Testis (tissue), 2 donors: ENCODE measurements at regions not wholly inside any gene's neighbourhood (a gene's known extent, or its start where the extent isn't known, plus 50 kb on each side); places are given as distances from the start of the nearest gene placed in this dataset.

ENCODE experiments used
- DNase-seq: peaks from one replicate; pipeline ENCODE4 v3.0.0-alpha.2; 2019
- H3K27ac ChIP-seq, 2 donors: fragments of 200-600 bp; sonication (generic); one replicate each; pipeline ENCODE4 v1.5.1; 2019
- H3K27me3 ChIP-seq: fragments of 200-600 bp; sonication (generic); one replicate; pipeline ENCODE4 v1.5.1; 2019
- H3K36me3 ChIP-seq: fragments of 200-600 bp; sonication (generic); one replicate; pipeline ENCODE4 v1.5.1; 2017; ENCODE audit warnings: low read depth; ENCODE audit errors: missing control alignments
- H3K4me1 ChIP-seq: fragments of 200-600 bp; sonication (generic); one replicate; pipeline ENCODE4 v1.5.1; 2019
- H3K4me3 ChIP-seq, 2 donors: fragments of 200-600 bp; sonication (generic); one replicate each; pipeline ENCODE4 v1.5.1; 2017 to 2019
- H3K9me3 ChIP-seq: fragments of 200-600 bp; sonication (generic); one replicate; pipeline ENCODE4 v1.5.1; 2017
- CTCF ChIP-seq, 3 experiments: fragments of 450-650 bp in 2 of 3; fragments of 200-600 bp in 1 of 3; sonication (generic) in 1 of 3; IDR thresholded peaks; one replicate each; pipeline ENCODE4 v1.5.1; 2016 to 2019; ENCODE audit warnings: antibody characterized with exemption in 3 of 3, mild to moderate bottlenecking in 2 of 3, moderate library complexity in 1 of 3
- POLR2A ChIP-seq: fragments of 450-650 bp; IDR thresholded peaks from one replicate; pipeline ENCODE4 v1.6.1; 2017; ENCODE audit warnings: antibody characterized with exemption, mild to moderate bottlenecking, moderate library complexity
- WGBS, 2 donors: methylation state at CpG; one replicate each; pipeline ENCODE4 v1.1.5; 2018; 5-methylcytosine and 5-hydroxymethylcytosine counted together
- intact Hi-C: fragments of 100-400 bp; cut with DNase I; formaldehyde crosslinking; loops from one replicate; pipeline ENCODE4 v1.15.1; 2023; ENCODE audit warnings: low total_unique reads

- Histone ChIP-seq H3K36me3 (no peaks in the 10 kb centered on the region), H3K27me3 (no peaks in the 10 kb centered on the region), H3K4me1 (no peaks in the 10 kb centered on the region), H3K27ac (no peak overlapping the region), H3K9me3 (no peaks in the 10 kb centered on the region), H3K4me3 (no peak overlapping the region)
- TF ChIP-seq POLR2A (no peak), CTCF (IDR thresholded peaks at IDR 0.05) (no peak)
- 72 to 78% methylated on average over 3 of the region's 3 CpGs for WGBS, 2 donors
- no peak for DNase-seq
- intact Hi-C loops: no loop called here
Observed at GRCh38 chr17:70318051-70318450, 148.7 kb downstream of the KCNJ2 start.

GRCh38 chr17:70319516-70319915, 150.2 kb downstream of the KCNJ2 start:
- Histone ChIP-seq H3K9me3 (no peaks in the 10 kb centered on the region), H3K4me1 (no peaks in the 10 kb centered on the region), H3K36me3 (no peaks in the 10 kb centered on the region), H3K27me3 (no peaks in the 10 kb centered on the region), H3K4me3 (no peak overlapping the region), H3K27ac (no peak overlapping the region)
- TF ChIP-seq CTCF (IDR thresholded peaks at IDR 0.05) (no peak), POLR2A (no peak)
- no peak for DNase-seq
- intact Hi-C loops: no loop called here
- WGBS, 2 donors: 82 to 91% methylated on average over 3 of the region's 3 CpGs

- Histone ChIP-seq H3K9me3 (no peaks in the 10 kb centered on the region), H3K4me1 (no peaks in the 10 kb centered on the region), H3K36me3 (no peaks in the 10 kb centered on the region), H3K27me3 (no peaks in the 10 kb centered on the region), H3K4me3 (no peak overlapping the region), H3K27ac (no peak overlapping the region)
- WGBS, 2 donors: 57% methylated on average over 5 of the region's 5 CpGs
- no peak for DNase-seq
- TF ChIP-seq POLR2A (no peak), CTCF (IDR thresholded peaks at IDR 0.05) (no peak)
- intact Hi-C loops: no loop called here
Observed at GRCh38 chr17:70320673-70321345, 151.5 kb downstream of the KCNJ2 start.

- Histone ChIP-seq H3K27me3 (no peaks in the 10 kb centered on the region), H3K9me3 (no peaks in the 10 kb centered on the region), H3K27ac (no peak overlapping the region), H3K4me3 (no peak overlapping the region), H3K36me3 (no peaks in the 10 kb centered on the region), H3K4me1 (no peaks in the 10 kb centered on the region)
- no peak for DNase-seq
- intact Hi-C loops: no loop called here
- 80 to 87% methylated on average over 4 of the region's 4 CpGs for WGBS, 2 donors
- TF ChIP-seq POLR2A (no peak), CTCF (IDR thresholded peaks at IDR 0.05) (no peak)
Observed at GRCh38 chr17:70321352-70321751, 152.0 kb downstream of the KCNJ2 start.

GRCh38 chr17:70323269-70323668, 153.9 kb downstream of the KCNJ2 start:
- no peaks in the 10 kb centered on the region for H3K27me3 ChIP-seq
- no peak overlapping the region for H3K27ac ChIP-seq
- H3K4me3 ChIP-seq: no peak overlapping the region
- TF ChIP-seq CTCF (IDR thresholded peaks at IDR 0.05) (no peak), POLR2A (no peak)
- H3K4me1 ChIP-seq: no peaks in the 10 kb centered on the region
- 81 to 89% methylated on average over 2 of the region's 2 CpGs for WGBS, 2 donors
- intact Hi-C loops: no loop called here
- no peaks in the 10 kb centered on the region for H3K9me3 ChIP-seq
- DNase-seq: no peak
- H3K36me3 ChIP-seq: no peaks in the 10 kb centered on the region
